ENCODE measurements at regions not wholly inside any gene's neighbourhood (a gene's known extent, or its start where the extent isn't known, plus 50 kb on each side); places are given as distances from the start of the nearest gene placed in this dataset.
A peak's percentile ranks its signal among the peaks of the same experiment; 100 is the strongest.

- Histone ChIP-seq H3K36me3 (no peaks in the 10 kb centered on the region), H3K27ac (no peak overlapping the region), H3K4me3 (no peak overlapping the region), H3K9me3 (no peaks in the 10 kb centered on the region), H3K27me3 (no peaks in the 10 kb centered on the region), H3K4me1 (no peaks in the 10 kb centered on the region)
- no peak for TF ChIP-seq CTCF (IDR thresholded peaks at IDR 0.05)
- intact Hi-C loops (cut with DNase I) = no loop called here
- DNase-seq (no peak), ATAC-seq (no peak)
Observed at GRCh38 chr7:84271543-84271942, 77.0 kb upstream of the SEMA3A start.

- no peaks in the 10 kb centered on the region for H3K9me3 ChIP-seq
- DNase-seq (no peak), ATAC-seq (no peak)
- no peaks in the 10 kb centered on the region for H3K27me3 ChIP-seq
- no peak for TF ChIP-seq CTCF (IDR thresholded peaks at IDR 0.05)
- no peaks in the 10 kb centered on the region for H3K36me3 ChIP-seq
- intact Hi-C loops (cut with DNase I) = no loop called here
- no peak overlapping the region for H3K27ac ChIP-seq
- H3K4me3 ChIP-seq = no peak overlapping the region
- no peaks in the 10 kb centered on the region for H3K4me1 ChIP-seq
Observed at GRCh38 chr7:84264396-84264795, 69.8 kb upstream of the SEMA3A start.

GRCh38 chr7:84263106-84263505 is 68.5 kb upstream of the SEMA3A start:
- H3K4me3 ChIP-seq = no peak overlapping the region
- no peaks in the 10 kb centered on the region for H3K27me3 ChIP-seq
- no peaks in the 10 kb centered on the region for H3K36me3 ChIP-seq
- no peak for TF ChIP-seq CTCF (IDR thresholded peaks at IDR 0.05)
- H3K4me1 ChIP-seq = no peaks in the 10 kb centered on the region
- no peak for DNase-seq
- H3K27ac ChIP-seq = no peak overlapping the region
- no peak for ATAC-seq
- intact Hi-C loops (cut with DNase I) = no loop called here
- no peaks in the 10 kb centered on the region for H3K9me3 ChIP-seq

- Histone ChIP-seq H3K36me3 (no peaks in the 10 kb centered on the region), H3K27ac (no peak overlapping the region), H3K9me3 (no peaks in the 10 kb centered on the region), H3K27me3 (no peaks in the 10 kb centered on the region), H3K4me1 (no peaks in the 10 kb centered on the region), H3K4me3 (no peak overlapping the region)
- TF ChIP-seq CTCF (IDR thresholded peaks at IDR 0.05) = no peak
- intact Hi-C loops (cut with DNase I) = no loop called here
- ATAC-seq (no peak), DNase-seq (peak in 1 of 4 donors; percentile 61)
Observed at GRCh38 chr7:84261509-84261908, 66.9 kb upstream of the SEMA3A start.

GRCh38 chr7:84258628-84259027 is 64.0 kb upstream of the SEMA3A start:
- Histone ChIP-seq H3K4me3 (no peak overlapping the region), H3K27ac (no peak overlapping the region), H3K4me1 (no peaks in the 10 kb centered on the region), H3K36me3 (no peaks in the 10 kb centered on the region), H3K9me3 (no peaks in the 10 kb centered on the region), H3K27me3 (no peaks in the 10 kb centered on the region)
- TF ChIP-seq CTCF (IDR thresholded peaks at IDR 0.05) = no peak
- intact Hi-C loops (cut with DNase I) = no loop called here
- DNase-seq (no peak), ATAC-seq (no peak)
